ENCODE measurements at regions not wholly inside any gene's neighbourhood (a gene's known extent, or its start where the extent isn't known, plus 50 kb on each side); places are given as distances from the start of the nearest gene placed in this dataset.

GRCh38 chr2:67797801-67798540, 264.8 kb downstream of the C1D start:
- POLR2A ChIA-PET: no interaction called here
- no peaks in the 10 kb centered on the region for H3K36me3 Mint-ChIP-seq
- DNase-seq (ENCODE audit: low spot score): no peak

GRCh38 chr2:67798541-67799160, 264.2 kb downstream of the C1D start:
- no peaks in the 10 kb centered on the region for H3K9me3 Mint-ChIP-seq
- DNase-seq (ENCODE audit: low spot score) (no peak), ATAC-seq (no peak)
- H3K36me3 Mint-ChIP-seq: no peaks in the 10 kb centered on the region
- H3K27me3 Mint-ChIP-seq (ENCODE audit: low read depth): no peaks in the 10 kb centered on the region; the same call in 1 of the 2 replicates
- ChIA-PET POLR2A (no interaction called here), CTCF (interaction anchor here (0.8 kb wide), 1 partner anchor 232 kb away, joined by 3 read pairs; no protein-coding TSS in a partner anchor)
- H3K27ac Mint-ChIP-seq: no peak overlapping the region; the same call in 1 of the 2 replicates
- no peak overlapping the region for H3K4me3 Mint-ChIP-seq
- H3K4me1 Mint-ChIP-seq: peaks cover 10% of the 10 kb centered on the region
- TF ChIP-seq ZBTB21 (CRISPR knock-in tag; IDR thresholded peaks at IDR 0.05; ENCODE audit: borderline replicate concordance) (no peak), CREM (CRISPR knock-in tag; IDR thresholded peaks at IDR 0.05) (no peak), ATF1 (CRISPR knock-in tag; IDR thresholded peaks at IDR 0.05) (no peak), TEAD1 (CRISPR knock-in tag; IDR thresholded peaks at IDR 0.05) (no peak), MLX (CRISPR knock-in tag; IDR thresholded peaks at IDR 0.05) (no peak), ZNF423 (CRISPR knock-in tag; IDR thresholded peaks at IDR 0.05) (no peak), NR2C2 (CRISPR knock-in tag; IDR thresholded peaks at IDR 0.05) (no peak), GTF2I (CRISPR knock-in tag; conservative IDR thresholded peaks at IDR 0.05) (no peak), FOXP4 (CRISPR knock-in tag; IDR thresholded peaks at IDR 0.05) (no peak), IRF1 (CRISPR knock-in tag; IDR thresholded peaks at IDR 0.05) (no peak), NR1H2 (CRISPR knock-in tag; IDR thresholded peaks at IDR 0.05) (no peak), ATF2 (CRISPR knock-in tag; IDR thresholded peaks at IDR 0.05; ENCODE audit: borderline replicate concordance, low read depth) (no peak), FOXK1 (CRISPR knock-in tag; IDR thresholded peaks at IDR 0.05) (no peak), PREB (CRISPR knock-in tag; IDR thresholded peaks at IDR 0.05; ENCODE audit: borderline replicate concordance) (no peak)

More at GRCh38 chr2:67797801-67798540, 264.8 kb downstream of the C1D start:
- ATAC-seq: no peak
- no peaks in the 10 kb centered on the region; the same call in 1 of the 2 replicates for H3K27me3 Mint-ChIP-seq (ENCODE audit: low read depth)
- CTCF ChIA-PET: interaction anchor here (0.8 kb wide), 1 partner anchor 233 kb away, joined by 3 read pairs; no protein-coding TSS in a partner anchor
- H3K27ac Mint-ChIP-seq: no peak overlapping the region
- no peak overlapping the region for H3K4me3 Mint-ChIP-seq
- TF ChIP-seq CTCF (IDR thresholded peaks at IDR 0.05): no peak
- TF ChIP-seq ATF6 (CRISPR knock-in tag; IDR thresholded peaks at IDR 0.05): no peak
- TF ChIP-seq JUN (CRISPR knock-in tag; IDR thresholded peaks at IDR 0.05): no peak
- TF ChIP-seq NR2C2 (CRISPR knock-in tag; IDR thresholded peaks at IDR 0.05): no peak
- TF ChIP-seq HMGA2 (CRISPR knock-in tag; IDR thresholded peaks at IDR 0.05): no peak
- no peak for TF ChIP-seq TEAD4 (CRISPR knock-in tag; IDR thresholded peaks at IDR 0.05)
- TF ChIP-seq ZNF263 (CRISPR knock-in tag; IDR thresholded peaks at IDR 0.05; ENCODE audit: low read depth): no peak
- TF ChIP-seq ZNF671 (CRISPR knock-in tag; IDR thresholded peaks at IDR 0.05): no peak
- H3K9me3 Mint-ChIP-seq: no peaks in the 10 kb centered on the region
- peaks cover 10% of the 10 kb centered on the region for H3K4me1 Mint-ChIP-seq
